ENCODE measurements at regions not wholly inside any gene's neighbourhood (a gene's known extent, or its start where the extent isn't known, plus 50 kb on each side); places are given as distances from the start of the nearest gene placed in this dataset.

- Histone ChIP-seq H3K27me3 (no peaks in the 10 kb centered on the region), H3K27ac (no peak overlapping the region), H3K4me1 (no peaks in the 10 kb centered on the region), H3K9me3 (no peaks in the 10 kb centered on the region), H3K36me3 (no peaks in the 10 kb centered on the region), H3K4me3 (no peak overlapping the region)
- intact Hi-C loops (cut with DNase I; ENCODE audit: low total_unique reads) = no loop called here
- no peak for TF ChIP-seq POLR2A (IDR thresholded peaks at IDR 0.05)
- no peak for TF ChIP-seq CTCF (IDR thresholded peaks at IDR 0.05)
- DNase-seq = no peak
Observed at GRCh38 chr15:93497291-93497690, 408.3 kb upstream of the RGMA start.

GRCh38 chr15:93496888-93497287 is 407.9 kb upstream of the RGMA start:
- no peaks in the 10 kb centered on the region for H3K36me3 ChIP-seq
- H3K4me1 ChIP-seq = no peaks in the 10 kb centered on the region
- no peak overlapping the region for H3K27ac ChIP-seq
- H3K27me3 ChIP-seq = no peaks in the 10 kb centered on the region
- H3K9me3 ChIP-seq = no peaks in the 10 kb centered on the region
- TF ChIP-seq CTCF (IDR thresholded peaks at IDR 0.05) (no peak), POLR2A (IDR thresholded peaks at IDR 0.05) (no peak)
- no peak for DNase-seq
- no peak overlapping the region for H3K4me3 ChIP-seq
- intact Hi-C loops (cut with DNase I; ENCODE audit: low total_unique reads) = no loop called here

- H3K36me3 ChIP-seq = no peaks in the 10 kb centered on the region
- TF ChIP-seq POLR2A (IDR thresholded peaks at IDR 0.05) (no peak), CTCF (IDR thresholded peaks at IDR 0.05) (no peak)
- intact Hi-C loops (cut with DNase I; ENCODE audit: low total_unique reads) = no loop called here
- no peaks in the 10 kb centered on the region for H3K9me3 ChIP-seq
- H3K27ac ChIP-seq = no peak overlapping the region
- H3K4me3 ChIP-seq = no peak overlapping the region
- DNase-seq = no peak
- H3K4me1 ChIP-seq = no peaks in the 10 kb centered on the region
- H3K27me3 ChIP-seq = no peaks in the 10 kb centered on the region
Observed at GRCh38 chr15:93495799-93496637, 407.0 kb upstream of the RGMA start.

GRCh38 chr15:93493172-93493571 is 404.2 kb upstream of the RGMA start:
- Histone ChIP-seq H3K4me3 (no peak overlapping the region), H3K4me1 (no peaks in the 10 kb centered on the region), H3K27ac (no peak overlapping the region), H3K27me3 (no peaks in the 10 kb centered on the region), H3K9me3 (no peaks in the 10 kb centered on the region), H3K36me3 (no peaks in the 10 kb centered on the region)
- DNase-seq = no peak
- TF ChIP-seq CTCF (IDR thresholded peaks at IDR 0.05) (no peak), POLR2A (IDR thresholded peaks at IDR 0.05) (no peak)
- intact Hi-C loops (cut with DNase I; ENCODE audit: low total_unique reads) = no loop called here

- no peak overlapping the region for H3K27ac ChIP-seq
- no peak for TF ChIP-seq POLR2A (IDR thresholded peaks at IDR 0.05)
- no peak for TF ChIP-seq CTCF (IDR thresholded peaks at IDR 0.05)
- H3K4me1 ChIP-seq = no peaks in the 10 kb centered on the region
- no peaks in the 10 kb centered on the region for H3K27me3 ChIP-seq
- intact Hi-C loops (cut with DNase I; ENCODE audit: low total_unique reads) = no loop called here
- H3K9me3 ChIP-seq = no peaks in the 10 kb centered on the region
- H3K4me3 ChIP-seq = no peak overlapping the region
- H3K36me3 ChIP-seq = no peaks in the 10 kb centered on the region
- no peak for DNase-seq
Observed at GRCh38 chr15:93491291-93491690, 402.3 kb upstream of the RGMA start.

Data from uterus (tissue), 3 donors.